ENCODE measurements at regions not wholly inside any gene's neighbourhood (a gene's known extent, or its start where the extent isn't known, plus 50 kb on each side); places are given as distances from the start of the nearest gene placed in this dataset.
"Not testable (repeated sequence)": the region's sequence is repeated elsewhere in the genome, so short reads cannot be mapped to it uniquely, and the experiment has no call there.

DNA sequence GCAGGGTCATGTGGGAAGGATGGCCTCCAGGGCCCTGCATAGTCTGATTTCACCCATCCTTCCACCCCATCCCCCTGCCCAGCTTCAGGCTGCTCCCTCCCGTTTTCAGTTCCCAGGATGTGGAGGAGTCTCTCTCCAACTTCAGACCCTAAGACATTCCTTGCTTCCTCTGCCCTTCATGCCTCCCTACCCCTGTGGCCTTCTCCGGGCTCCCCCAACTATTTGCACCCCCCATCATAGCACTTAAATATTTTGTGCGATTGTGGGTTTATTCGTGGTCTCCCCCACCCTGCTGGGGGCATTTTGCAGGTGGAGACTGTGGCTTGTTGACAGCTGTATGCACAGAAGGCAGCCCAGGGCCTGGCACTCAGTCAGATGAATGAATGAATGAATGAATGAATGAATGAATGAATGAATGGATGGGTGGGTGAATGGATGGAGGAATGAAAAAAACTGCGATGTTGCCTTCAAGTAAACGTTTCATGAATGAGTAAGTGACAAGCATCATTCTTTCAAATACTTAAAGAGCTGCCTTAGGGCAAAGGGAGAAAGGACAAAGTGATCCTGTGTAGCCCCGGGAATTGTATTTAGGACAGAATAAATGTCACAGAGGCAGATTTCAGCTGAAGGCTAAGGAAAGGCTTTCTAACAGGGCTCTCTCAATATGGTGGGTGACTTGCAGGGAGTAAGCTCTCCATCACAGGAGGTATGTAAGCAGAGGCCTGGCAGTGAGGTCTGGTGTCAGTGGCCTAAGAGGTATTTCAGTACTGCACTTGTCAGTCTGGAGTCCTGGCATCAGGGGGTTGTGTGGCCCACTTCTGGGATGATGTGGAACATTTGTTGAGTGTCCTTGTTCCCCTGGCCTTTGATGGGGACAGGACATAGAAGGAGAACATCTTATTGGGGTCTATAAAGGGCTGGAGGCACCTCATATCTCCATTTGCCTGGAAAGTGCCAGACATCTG, 156.4 kb downstream of the PTPRU start:
- H3K27me3 Mint-ChIP-seq = peaks cover 19% of the 10 kb centered on the region
- no peaks in the 10 kb centered on the region for H3K4me1 Mint-ChIP-seq
- no peaks in the 10 kb centered on the region for H3K36me3 Mint-ChIP-seq
- H3K27ac Mint-ChIP-seq = no peak overlapping the region
- H3K9me3 Mint-ChIP-seq = no peaks in the 10 kb centered on the region
- H3K4me3 Mint-ChIP-seq = no peak overlapping the region

DNA sequence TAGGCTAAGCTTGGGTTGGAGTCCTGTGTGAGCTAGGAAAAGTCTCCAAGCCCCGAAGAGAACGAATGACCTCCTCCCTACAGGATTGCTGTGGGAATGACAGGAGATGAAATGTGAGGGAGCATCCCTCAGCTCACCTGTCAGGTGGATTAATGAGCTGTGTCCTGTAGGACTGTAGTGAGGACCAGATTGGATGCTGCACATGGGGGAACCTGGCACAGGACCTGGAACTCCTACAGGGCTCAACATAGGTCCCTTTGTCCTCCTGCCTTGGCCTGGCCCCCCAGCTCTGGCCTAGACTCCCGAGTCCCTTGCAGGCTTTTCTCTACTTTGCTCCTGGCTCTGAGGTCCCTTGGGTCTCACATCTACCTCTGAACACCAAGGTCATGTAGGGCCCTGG, 155.7 kb downstream of the PTPRU start:
- Mint-ChIP-seq H3K27me3 (peaks cover 23% of the 10 kb centered on the region), H3K36me3 (no peaks in the 10 kb centered on the region), H3K4me1 (no peaks in the 10 kb centered on the region), H3K9me3 (no peaks in the 10 kb centered on the region), H3K27ac (no peak overlapping the region), H3K4me3 (no peak overlapping the region)

DNA sequence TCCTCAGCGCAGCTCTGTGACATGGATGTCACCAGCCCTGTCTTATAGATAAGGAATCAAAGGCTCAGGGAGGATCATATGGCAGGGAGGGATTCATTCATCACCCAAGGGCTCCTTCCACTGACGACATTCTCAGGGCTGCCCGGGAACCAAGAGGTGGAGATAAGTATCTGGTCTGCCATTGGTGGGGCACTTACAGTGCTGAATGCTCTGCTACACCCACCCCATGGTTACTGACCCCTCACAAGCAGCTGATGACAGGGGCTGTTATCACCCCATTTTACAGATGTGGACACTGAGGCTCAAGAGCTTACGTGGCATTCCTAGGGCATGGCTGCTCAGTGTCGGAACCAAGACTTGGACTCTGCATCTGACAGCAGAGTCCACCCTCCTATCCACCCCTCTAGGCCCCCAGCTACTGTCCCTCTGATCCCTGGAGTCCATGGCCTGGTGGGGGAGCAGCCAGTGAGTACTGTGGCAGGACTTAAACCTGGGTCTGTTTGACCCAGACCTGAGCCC, 155.1 kb downstream of the PTPRU start:
- H3K4me1 Mint-ChIP-seq = no peaks in the 10 kb centered on the region
- H3K9me3 Mint-ChIP-seq = no peaks in the 10 kb centered on the region
- H3K27me3 Mint-ChIP-seq = peaks cover 24% of the 10 kb centered on the region

GRCh38 chr1:29390491-29391361, 154.4 kb downstream of the PTPRU start:
- no peak overlapping the region for H3K4me3 Mint-ChIP-seq
- H3K9me3 Mint-ChIP-seq = no peaks in the 10 kb centered on the region
- peaks cover 27% of the 10 kb centered on the region for H3K27me3 Mint-ChIP-seq
- no peak overlapping the region for H3K27ac Mint-ChIP-seq
- H3K36me3 Mint-ChIP-seq = no peaks in the 10 kb centered on the region
- H3K4me1 Mint-ChIP-seq = no peaks in the 10 kb centered on the region

More for the DNA sequence above, 155.1 kb downstream of the PTPRU start:
- Mint-ChIP-seq H3K27ac (no peak overlapping the region), H3K4me3 (no peak overlapping the region), H3K36me3 (no peaks in the 10 kb centered on the region)

- Mint-ChIP-seq H3K4me3 (no peak overlapping the region), H3K27me3 (peaks cover 27% of the 10 kb centered on the region)
Observed at GRCh38 chr1:29390075-29390474, 153.8 kb downstream of the PTPRU start.

GRCh38 chr1:29389533-29390041, 153.3 kb downstream of the PTPRU start:
- Mint-ChIP-seq H3K27me3 (peaks cover 30% of the 10 kb centered on the region), H3K4me3 (no peak overlapping the region), H3K36me3 (no peaks in the 10 kb centered on the region), H3K27ac (no peak overlapping the region), H3K9me3 (no peaks in the 10 kb centered on the region), H3K4me1 (no peaks in the 10 kb centered on the region)

More at GRCh38 chr1:29390075-29390474, 153.8 kb downstream of the PTPRU start:
- Mint-ChIP-seq H3K36me3 (no peaks in the 10 kb centered on the region), H3K27ac (no peak overlapping the region), H3K4me1 (no peaks in the 10 kb centered on the region), H3K9me3 (no peaks in the 10 kb centered on the region)

- Mint-ChIP-seq H3K4me3 (no peak overlapping the region), H3K27me3 (peaks cover 31% of the 10 kb centered on the region), H3K27ac (no peak overlapping the region), H3K9me3 (no peaks in the 10 kb centered on the region), H3K4me1 (no peaks in the 10 kb centered on the region), H3K36me3 (no peaks in the 10 kb centered on the region)
Observed at GRCh38 chr1:29388884-29389283, 152.6 kb downstream of the PTPRU start.

- H3K4me3 Mint-ChIP-seq = no peak overlapping the region
- no peaks in the 10 kb centered on the region for H3K9me3 Mint-ChIP-seq
- H3K36me3 Mint-ChIP-seq = no peaks in the 10 kb centered on the region
- H3K27me3 Mint-ChIP-seq = peaks cover 36% of the 10 kb centered on the region
- no peak overlapping the region for H3K27ac Mint-ChIP-seq
- no peaks in the 10 kb centered on the region for H3K4me1 Mint-ChIP-seq
Observed at GRCh38 chr1:29388170-29388569, 151.8 kb downstream of the PTPRU start.

- Mint-ChIP-seq H3K27me3 (peaks cover 38% of the 10 kb centered on the region), H3K27ac (no peak overlapping the region), H3K4me3 (no peak overlapping the region), H3K4me1 (no peaks in the 10 kb centered on the region), H3K36me3 (no peaks in the 10 kb centered on the region), H3K9me3 (no peaks in the 10 kb centered on the region)
Observed at GRCh38 chr1:29387210-29387609, 150.9 kb downstream of the PTPRU start.

DNA sequence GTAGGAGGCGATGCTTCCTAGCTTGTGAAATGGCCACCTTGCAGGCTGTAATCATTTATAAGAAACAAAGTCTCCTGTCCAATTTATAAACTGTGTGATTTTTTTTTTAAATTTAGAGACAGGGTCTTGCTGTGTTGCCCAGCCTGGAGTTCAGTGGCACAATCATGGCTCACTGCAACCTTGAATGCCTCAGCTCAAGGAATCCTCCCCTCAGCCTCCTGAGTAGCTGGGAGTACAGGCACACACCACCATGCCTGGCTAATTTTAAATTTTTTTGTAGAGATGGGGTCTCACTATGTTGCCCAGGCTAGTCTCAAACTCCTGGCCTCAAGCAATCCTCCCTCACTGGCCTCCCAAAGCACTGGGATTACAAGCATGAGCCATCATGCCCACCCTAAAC, 150.1 kb downstream of the PTPRU start:
- peaks cover 37% of the 10 kb centered on the region for H3K27me3 Mint-ChIP-seq
- not testable (repeated sequence) for H3K4me3 Mint-ChIP-seq, H3K9me3 Mint-ChIP-seq, H3K36me3 Mint-ChIP-seq, H3K4me1 Mint-ChIP-seq, H3K27ac Mint-ChIP-seq

DNA sequence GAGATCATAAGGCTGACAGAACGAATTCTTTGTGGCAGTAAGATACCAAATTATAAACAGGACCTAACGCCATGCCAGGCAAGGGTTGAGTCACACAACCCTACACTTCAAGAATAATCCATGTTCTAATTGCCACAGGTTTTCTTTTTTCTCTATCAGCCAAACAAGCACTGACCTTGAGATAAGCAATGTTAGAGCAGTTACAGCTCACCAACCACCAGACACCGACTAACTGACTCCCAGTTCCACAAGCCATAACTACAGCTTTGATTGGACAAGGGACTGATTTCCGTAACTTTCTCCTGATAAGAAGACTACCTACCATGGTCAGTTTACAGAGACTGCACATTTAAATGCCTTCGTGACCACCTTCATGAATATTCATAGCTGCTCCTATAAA, 149.6 kb downstream of the PTPRU start:
- Mint-ChIP-seq H3K27ac (no peak overlapping the region), H3K36me3 (no peaks in the 10 kb centered on the region), H3K27me3 (peaks cover 37% of the 10 kb centered on the region), H3K4me1 (no peaks in the 10 kb centered on the region), H3K4me3 (no peak overlapping the region), H3K9me3 (no peaks in the 10 kb centered on the region)

DNA sequence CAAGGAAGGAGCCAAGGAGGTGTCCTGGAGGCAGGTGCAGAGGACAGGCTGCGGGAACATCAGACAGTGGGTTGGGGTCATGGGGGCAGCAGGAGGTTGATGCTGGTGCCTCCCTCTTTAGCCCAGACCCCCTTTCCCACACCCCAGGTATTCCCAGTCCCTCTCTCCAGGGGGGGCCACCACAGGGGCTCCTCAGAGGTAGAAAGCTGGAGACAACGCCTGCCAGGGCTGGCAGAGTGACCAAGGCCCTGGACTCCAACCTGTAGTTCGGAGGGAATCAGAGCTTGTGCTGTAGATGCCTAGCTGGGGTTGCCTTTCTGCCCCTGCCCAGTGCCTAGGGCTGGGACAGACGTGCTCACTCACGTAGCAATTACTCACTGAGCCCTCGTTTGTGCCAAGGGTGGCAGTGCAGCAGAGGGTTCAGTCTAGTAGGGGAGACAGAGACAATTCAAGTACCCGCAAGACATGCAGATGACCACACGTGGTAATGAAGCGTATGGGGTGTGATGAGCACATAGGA, 148.2 kb downstream of the PTPRU start:
- H3K27ac Mint-ChIP-seq = no peak overlapping the region
- peaks cover 1% of the 10 kb centered on the region for H3K9me3 Mint-ChIP-seq
- H3K4me3 Mint-ChIP-seq = no peak overlapping the region
- no peaks in the 10 kb centered on the region for H3K36me3 Mint-ChIP-seq
- peaks cover 31% of the 10 kb centered on the region for H3K27me3 Mint-ChIP-seq
- H3K4me1 Mint-ChIP-seq = no peaks in the 10 kb centered on the region

DNA sequence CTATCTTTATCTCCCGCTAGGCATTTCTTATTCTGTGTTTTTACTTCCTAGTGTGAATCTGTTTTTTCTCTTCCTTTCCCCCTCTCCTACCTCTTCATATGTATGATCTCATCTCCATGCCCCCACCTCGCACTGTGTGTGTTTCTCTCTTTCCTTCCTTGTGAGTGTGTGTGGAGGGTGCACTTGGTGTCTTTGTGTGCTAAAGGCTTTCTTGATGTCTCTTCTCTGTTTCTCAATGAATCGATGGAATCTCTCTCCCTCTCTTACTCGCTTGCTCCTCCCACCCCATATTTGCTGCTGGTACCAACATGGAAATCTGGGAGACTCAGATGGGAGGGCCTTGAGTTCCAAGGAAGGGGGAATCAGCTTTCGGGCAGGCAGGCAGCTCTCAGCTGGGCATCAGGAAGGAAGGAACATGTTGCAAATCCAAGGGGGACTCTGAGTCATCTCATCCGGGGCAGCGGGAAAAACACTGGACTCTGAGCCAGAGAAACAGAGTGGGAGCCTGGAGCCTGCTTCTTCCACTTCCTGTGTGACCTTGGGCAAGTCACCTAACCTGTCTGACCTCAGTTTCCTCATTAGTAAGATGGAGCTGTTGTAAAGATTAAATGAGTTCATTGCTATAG, 147.5 kb downstream of the PTPRU start:
- peaks cover 8% of the 10 kb centered on the region for H3K9me3 Mint-ChIP-seq
- no peak overlapping the region for H3K4me3 Mint-ChIP-seq
- no peak overlapping the region for H3K27ac Mint-ChIP-seq
- peaks cover 2% of the 10 kb centered on the region for H3K36me3 Mint-ChIP-seq
- peaks cover 28% of the 10 kb centered on the region for H3K27me3 Mint-ChIP-seq
- H3K4me1 Mint-ChIP-seq = no peaks in the 10 kb centered on the region

GRCh38 chr1:29382851-29383745, 146.8 kb downstream of the PTPRU start:
- H3K27me3 Mint-ChIP-seq = peaks cover 29% of the 10 kb centered on the region
- no peak overlapping the region for H3K27ac Mint-ChIP-seq
- H3K4me3 Mint-ChIP-seq = no peak overlapping the region

More at GRCh38 chr1:29382851-29383745, 146.8 kb downstream of the PTPRU start:
- no peaks in the 10 kb centered on the region for H3K4me1 Mint-ChIP-seq
- H3K9me3 Mint-ChIP-seq = peaks cover 9% of the 10 kb centered on the region
- peaks cover 2% of the 10 kb centered on the region for H3K36me3 Mint-ChIP-seq
